ENCODE measurements at regions not wholly inside any gene's neighbourhood (a gene's known extent, or its start where the extent isn't known, plus 50 kb on each side); places are given as distances from the start of the nearest gene placed in this dataset.

DNA sequence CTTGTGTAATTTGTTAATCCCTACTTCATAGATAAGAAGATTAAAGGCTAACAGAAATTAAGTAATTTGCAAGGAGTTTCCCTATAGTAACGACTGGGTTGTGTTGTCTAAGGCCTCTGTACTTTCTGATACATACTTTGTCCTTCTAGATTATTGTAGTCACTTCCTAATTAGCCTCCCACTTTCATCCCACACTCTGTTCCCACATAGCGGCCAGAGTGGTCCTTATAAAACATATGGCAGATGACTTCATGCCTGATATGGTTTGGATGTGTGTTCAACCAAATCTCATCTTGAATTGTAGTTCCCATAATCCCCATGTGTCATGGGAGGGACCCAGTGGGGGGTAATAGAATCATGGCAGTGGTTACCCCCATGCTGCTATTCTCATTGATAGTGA lies 120.5 kb upstream of the DAB1 start:
- TF ChIP-seq POLR2A (IDR thresholded peaks at IDR 0.05) = no peak
- TF ChIP-seq, protein P1, sequence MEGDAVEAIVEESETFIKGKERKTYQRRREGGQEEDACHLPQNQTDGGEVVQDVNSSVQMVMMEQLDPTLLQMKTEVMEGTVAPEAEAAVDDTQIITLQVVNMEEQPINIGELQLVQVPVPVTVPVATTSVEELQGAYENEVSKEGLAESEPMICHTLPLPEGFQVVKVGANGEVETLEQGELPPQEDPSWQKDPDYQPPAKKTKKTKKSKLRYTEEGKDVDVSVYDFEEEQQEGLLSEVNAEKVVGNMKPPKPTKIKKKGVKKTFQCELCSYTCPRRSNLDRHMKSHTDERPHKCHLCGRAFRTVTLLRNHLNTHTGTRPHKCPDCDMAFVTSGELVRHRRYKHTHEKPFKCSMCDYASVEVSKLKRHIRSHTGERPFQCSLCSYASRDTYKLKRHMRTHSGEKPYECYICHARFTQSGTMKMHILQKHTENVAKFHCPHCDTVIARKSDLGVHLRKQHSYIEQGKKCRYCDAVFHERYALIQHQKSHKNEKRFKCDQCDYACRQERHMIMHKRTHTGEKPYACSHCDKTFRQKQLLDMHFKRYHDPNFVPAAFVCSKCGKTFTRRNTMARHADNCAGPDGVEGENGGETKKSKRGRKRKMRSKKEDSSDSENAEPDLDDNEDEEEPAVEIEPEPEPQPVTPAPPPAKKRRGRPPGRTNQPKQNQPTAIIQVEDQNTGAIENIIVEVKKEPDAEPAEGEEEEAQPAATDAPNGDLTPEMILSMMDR (IDR thresholded peaks at IDR 0.05) = no peak

Data from Peyer's patch (tissue), 4 donors.